HG03135 (cell line): ENCODE measurements at regions not wholly inside any gene's neighbourhood (a gene's known extent, or its start where the extent isn't known, plus 50 kb on each side); places are given as distances from the start of the nearest gene placed in this dataset.

Source experiments
- ATAC-seq: cut with Tn5 transposase; IDR thresholded peaks from one replicate; pipeline ENCODE4 v1.9.1; 2021; ENCODE audit warnings: mild to moderate bottlenecking, moderate library complexity; ENCODE audit not compliant: unreplicated experiment

- ATAC-seq = no peak
Measured at GRCh38 chr11:42255906-42256305, 796.5 kb upstream of the LRRC4C start.

- ATAC-seq = no peak
Measured at GRCh38 chr11:42257534-42257933, 798.1 kb upstream of the LRRC4C start.

GRCh38 chr11:42265072-42265471 is 805.6 kb upstream of the LRRC4C start:
- no peak for ATAC-seq

GRCh38 chr11:42271306-42271705 is 811.9 kb upstream of the LRRC4C start:
- no peak for ATAC-seq

- no peak for ATAC-seq
Measured at GRCh38 chr11:42273977-42274376, 814.5 kb upstream of the LRRC4C start.

DNA sequence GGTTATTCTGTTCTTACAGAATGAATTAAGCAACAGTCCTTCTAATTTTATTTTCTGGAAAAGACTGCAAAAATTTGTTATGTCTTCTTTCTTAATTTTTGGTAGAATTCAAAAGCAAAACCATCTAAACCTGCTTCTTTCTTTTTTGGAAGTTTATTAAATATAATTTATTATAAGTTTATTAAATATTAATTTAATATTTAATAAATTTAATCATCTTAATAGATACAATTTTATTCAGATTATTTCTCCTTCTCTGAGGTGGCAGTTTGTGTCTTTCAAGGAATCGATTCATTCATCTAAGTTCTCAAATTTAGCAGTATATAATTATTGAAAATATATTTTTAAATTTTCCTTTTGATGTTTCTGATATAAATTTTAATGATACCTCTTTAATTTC is 837.5 kb upstream of the LRRC4C start:
- no peak for ATAC-seq

GRCh38 chr11:42299780-42300179 is 840.3 kb upstream of the LRRC4C start:
- ATAC-seq = no peak

- no peak for ATAC-seq
Measured at GRCh38 chr11:42301777-42302176, 842.3 kb upstream of the LRRC4C start.

DNA sequence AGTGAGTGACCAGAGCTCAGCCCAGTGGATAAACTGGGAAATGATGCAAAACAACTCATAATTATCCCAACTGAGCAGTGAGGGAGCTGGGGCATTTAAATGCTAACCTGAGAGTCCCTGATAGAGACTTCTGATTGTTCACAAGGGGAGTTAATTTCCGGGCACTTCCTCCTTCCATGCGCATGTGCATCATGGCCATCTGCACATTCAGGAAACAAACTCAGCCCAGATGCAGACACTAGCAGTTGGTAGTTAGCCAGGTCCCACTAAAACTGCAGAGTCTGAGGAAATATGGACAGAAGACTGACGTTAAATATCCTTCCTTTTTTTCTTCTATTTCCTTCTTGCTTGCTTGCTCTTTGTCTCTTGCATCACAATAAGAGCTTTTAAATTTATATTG is 852.1 kb upstream of the LRRC4C start:
- ATAC-seq = no peak

- ATAC-seq = no peak
Measured at GRCh38 chr11:42311944-42312343, 852.5 kb upstream of the LRRC4C start.

DNA sequence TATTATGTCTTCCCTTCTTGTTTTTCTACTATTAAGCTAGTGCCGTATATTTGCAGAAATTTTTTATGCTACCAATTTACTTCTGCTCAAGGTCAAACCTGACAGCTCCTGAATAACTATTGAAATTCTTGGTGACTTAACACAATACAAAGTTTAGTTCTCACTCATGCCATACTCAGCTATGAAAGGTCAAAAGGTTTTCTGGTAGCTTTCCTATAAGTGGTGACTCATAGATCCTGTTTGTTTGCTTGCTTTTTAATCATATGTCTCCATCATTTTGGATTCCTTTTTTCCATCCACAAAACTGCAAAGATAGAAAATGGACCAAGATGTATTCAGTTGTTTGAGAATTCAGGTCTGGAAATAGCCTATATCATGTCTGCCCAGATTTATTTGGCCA is 855.8 kb upstream of the LRRC4C start:
- no peak for ATAC-seq

- ATAC-seq = no peak
Measured at GRCh38 chr11:42315846-42316245, 856.4 kb upstream of the LRRC4C start.

- no peak for ATAC-seq
Measured at GRCh38 chr11:42319921-42320320, 860.5 kb upstream of the LRRC4C start.

- ATAC-seq = no peak
Measured at GRCh38 chr11:42329929-42330565, 870.6 kb upstream of the LRRC4C start.

- ATAC-seq = no peak
Measured at GRCh38 chr11:42337786-42338455, 878.5 kb upstream of the LRRC4C start.

GRCh38 chr11:42344204-42344792 is 884.8 kb upstream of the LRRC4C start:
- ATAC-seq = no peak

- ATAC-seq = no peak
Measured at GRCh38 chr11:42345933-42346332, 886.5 kb upstream of the LRRC4C start.

GRCh38 chr11:42363701-42364100 is 904.2 kb upstream of the LRRC4C start:
- ATAC-seq = no peak

- ATAC-seq = no peak
Measured at GRCh38 chr11:42390116-42390515, 921.7 kb upstream of the API5 start.

DNA sequence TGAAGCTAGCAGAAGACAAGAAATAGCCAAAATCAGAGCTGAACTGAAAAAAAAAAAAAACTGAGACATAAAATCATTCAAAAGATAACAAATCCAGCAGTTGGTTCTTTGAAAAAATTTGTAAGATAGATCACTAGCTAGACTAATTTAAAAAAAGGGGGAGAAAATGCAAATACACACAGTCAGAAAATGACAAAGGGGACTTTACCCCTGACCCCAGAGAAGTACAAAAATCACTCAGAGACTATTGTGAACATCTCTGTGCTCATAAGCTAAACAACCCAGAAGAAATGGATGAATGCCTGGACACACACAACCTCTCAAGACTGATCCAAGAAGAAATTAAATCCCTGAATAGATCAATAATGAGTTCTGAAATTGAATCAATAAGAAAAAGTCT is 914.3 kb upstream of the API5 start:
- ATAC-seq = no peak

DNA sequence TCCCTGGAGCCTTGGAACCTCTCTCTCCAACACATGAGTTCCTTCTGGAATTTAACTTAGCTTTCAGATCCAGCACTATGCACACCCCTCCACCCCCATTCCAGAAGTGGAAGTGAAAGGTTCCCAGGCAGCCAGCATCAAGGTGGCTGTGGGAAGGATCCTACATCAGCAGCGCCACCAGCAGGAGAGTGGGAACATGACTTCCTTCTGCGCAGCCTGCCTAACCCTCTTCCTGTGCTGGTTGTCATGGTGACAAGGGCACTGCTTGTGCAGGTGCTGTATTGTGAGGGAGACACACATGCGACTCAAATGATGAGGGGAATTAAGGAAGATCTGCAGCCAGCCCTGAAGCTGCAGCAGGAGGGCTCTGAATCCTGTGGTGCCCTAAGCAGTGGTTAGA is 904.5 kb upstream of the API5 start:
- no peak for ATAC-seq

DNA sequence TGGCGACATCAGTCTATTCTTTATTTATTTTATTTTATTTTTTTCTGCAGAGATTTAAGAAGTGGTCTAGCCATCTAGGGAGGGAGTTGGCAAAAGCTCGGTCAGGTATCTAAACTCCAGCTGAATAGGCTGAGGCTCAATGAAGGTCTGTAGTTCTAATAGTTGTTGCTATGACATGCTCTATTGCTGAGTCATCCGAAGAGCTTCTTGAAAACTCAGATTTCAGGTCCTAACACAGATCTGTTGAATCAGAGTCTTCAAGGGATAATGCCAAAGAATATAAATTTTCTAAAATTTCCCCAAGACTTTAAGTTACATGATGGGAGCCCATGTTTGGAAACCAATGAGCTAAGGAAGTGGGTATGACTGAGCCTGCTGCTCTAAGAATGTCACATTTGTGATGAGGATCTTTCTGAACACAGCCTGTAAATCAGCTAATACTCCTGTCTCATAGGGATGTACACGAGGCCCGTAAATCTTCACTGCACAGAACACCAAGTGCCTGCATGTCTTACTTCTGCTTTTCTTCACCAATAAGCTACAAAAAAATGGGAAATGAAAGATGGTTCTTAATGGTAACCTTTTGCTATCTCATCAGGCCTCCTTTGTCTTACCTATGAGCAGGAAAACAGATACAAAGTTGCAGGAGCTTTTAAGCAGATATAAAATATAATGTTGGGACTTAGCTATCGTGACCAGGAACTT is 901.4 kb upstream of the API5 start:
- no peak for ATAC-seq
